ENCODE measurements at regions not wholly inside any gene's neighbourhood (a gene's known extent, or its start where the extent isn't known, plus 50 kb on each side); places are given as distances from the start of the nearest gene placed in this dataset.
"Not testable (repeated sequence)": the region's sequence is repeated elsewhere in the genome, so short reads cannot be mapped to it uniquely, and the experiment has no call there.

- no peak for DNase-seq
- BruUV-seq (replicated peaks), result no TSS peak
- peaks cover 10% of the 10 kb centered on the region for H3K9me3 Mint-ChIP-seq (ENCODE audit: low read depth, unreplicated experiment)
- no peak overlapping the region for H3K27ac Mint-ChIP-seq (ENCODE audit: unreplicated experiment)
- no peak for TF ChIP-seq CTCF (IDR thresholded peaks at IDR 0.05; ENCODE audit: unreplicated experiment)
- no peaks in the 10 kb centered on the region for H3K4me1 Mint-ChIP-seq (ENCODE audit: low read depth, unreplicated experiment)
- no peak overlapping the region for H3K4me3 Mint-ChIP-seq (ENCODE audit: low read depth, unreplicated experiment)
- H3K36me3 Mint-ChIP-seq (ENCODE audit: insufficient read depth, unreplicated experiment), result no peaks in the 10 kb centered on the region
- CTCF ChIA-PET, result no interaction called here
- no peaks in the 10 kb centered on the region for H3K27me3 Mint-ChIP-seq (ENCODE audit: unreplicated experiment)
- intact Hi-C loops (cut with micrococcal nuclease; ENCODE audit: unreplicated experiment), result no loop called here
Observed at GRCh38 chr1:55767171-55767570, 552.0 kb upstream of the USP24 start.

GRCh38 chr1:55765505-55765904 lies 550.3 kb upstream of the USP24 start:
- DNase-seq; H3K27me3 Mint-ChIP-seq (ENCODE audit: unreplicated experiment); CTCF ChIA-PET; H3K4me3 Mint-ChIP-seq (ENCODE audit: low read depth, unreplicated experiment); H3K36me3 Mint-ChIP-seq (ENCODE audit: insufficient read depth, unreplicated experiment); BruUV-seq (replicated peaks); H3K27ac Mint-ChIP-seq (ENCODE audit: unreplicated experiment); H3K4me1 Mint-ChIP-seq (ENCODE audit: low read depth, unreplicated experiment); intact Hi-C loops (cut with micrococcal nuclease; ENCODE audit: unreplicated experiment): not testable (repeated sequence)
- H3K9me3 Mint-ChIP-seq (ENCODE audit: low read depth, unreplicated experiment), result peaks cover 14% of the 10 kb centered on the region

GRCh38 chr1:55751776-55752175 lies 536.6 kb upstream of the USP24 start:
- H3K36me3 Mint-ChIP-seq (ENCODE audit: insufficient read depth, unreplicated experiment), result no peaks in the 10 kb centered on the region
- H3K27ac Mint-ChIP-seq (ENCODE audit: unreplicated experiment), result no peak overlapping the region
- BruUV-seq (replicated peaks), result no TSS peak
- peaks cover 3% of the 10 kb centered on the region for H3K9me3 Mint-ChIP-seq (ENCODE audit: low read depth, unreplicated experiment)
- H3K4me3 Mint-ChIP-seq (ENCODE audit: low read depth, unreplicated experiment), result no peak overlapping the region
- H3K4me1 Mint-ChIP-seq (ENCODE audit: low read depth, unreplicated experiment), result no peaks in the 10 kb centered on the region
- intact Hi-C loops (cut with micrococcal nuclease; ENCODE audit: unreplicated experiment), result no loop called here
- no peak for TF ChIP-seq CTCF (IDR thresholded peaks at IDR 0.05; ENCODE audit: unreplicated experiment)
- CTCF ChIA-PET, result no interaction called here
- no peaks in the 10 kb centered on the region for H3K27me3 Mint-ChIP-seq (ENCODE audit: unreplicated experiment)
- DNase-seq, result no peak

GRCh38 chr1:55750628-55750995 lies 535.4 kb upstream of the USP24 start:
- H3K4me3 Mint-ChIP-seq (ENCODE audit: low read depth, unreplicated experiment), result no peak overlapping the region
- no peak for DNase-seq
- H3K4me1 Mint-ChIP-seq (ENCODE audit: low read depth, unreplicated experiment), result no peaks in the 10 kb centered on the region
- no peaks in the 10 kb centered on the region for H3K36me3 Mint-ChIP-seq (ENCODE audit: insufficient read depth, unreplicated experiment)
- intact Hi-C loops (cut with micrococcal nuclease; ENCODE audit: unreplicated experiment), result no loop called here
- BruUV-seq (replicated peaks), result no TSS peak
- peaks cover 8% of the 10 kb centered on the region for H3K9me3 Mint-ChIP-seq (ENCODE audit: low read depth, unreplicated experiment)
- H3K27me3 Mint-ChIP-seq (ENCODE audit: unreplicated experiment), result no peaks in the 10 kb centered on the region
- no peak for TF ChIP-seq CTCF (IDR thresholded peaks at IDR 0.05; ENCODE audit: unreplicated experiment)
- H3K27ac Mint-ChIP-seq (ENCODE audit: unreplicated experiment), result no peak overlapping the region
- CTCF ChIA-PET, result interaction anchor here (0.6 kb wide), 1 partner anchor 498 kb away, joined by 3 read pairs; no protein-coding TSS in a partner anchor

GRCh38 chr1:55749975-55750627 lies 534.9 kb upstream of the USP24 start:
- H3K27ac Mint-ChIP-seq (ENCODE audit: unreplicated experiment), result no peak overlapping the region
- DNase-seq, result no peak
- intact Hi-C loops (cut with micrococcal nuclease; ENCODE audit: unreplicated experiment), result no loop called here
- CTCF ChIA-PET, result interaction anchor here (0.6 kb wide), 1 partner anchor 498 kb away, joined by 3 read pairs; no protein-coding TSS in a partner anchor
- no peaks in the 10 kb centered on the region for H3K36me3 Mint-ChIP-seq (ENCODE audit: insufficient read depth, unreplicated experiment)
- TF ChIP-seq CTCF (IDR thresholded peaks at IDR 0.05; ENCODE audit: unreplicated experiment), result no peak
- peaks cover 8% of the 10 kb centered on the region for H3K9me3 Mint-ChIP-seq (ENCODE audit: low read depth, unreplicated experiment)
- BruUV-seq (replicated peaks), result no TSS peak
- no peaks in the 10 kb centered on the region for H3K4me1 Mint-ChIP-seq (ENCODE audit: low read depth, unreplicated experiment)
- H3K4me3 Mint-ChIP-seq (ENCODE audit: low read depth, unreplicated experiment), result no peak overlapping the region
- H3K27me3 Mint-ChIP-seq (ENCODE audit: unreplicated experiment), result no peaks in the 10 kb centered on the region

All from Calu3 (cell line).